ENCODE measurements at regions not wholly inside any gene's neighbourhood (a gene's known extent, or its start where the extent isn't known, plus 50 kb on each side); places are given as distances from the start of the nearest gene placed in this dataset.

- Histone ChIP-seq H2BK15ac (ENCODE audit: low read depth, low read length) (no peak overlapping the region), H2AK5ac (ENCODE audit: insufficient read length, low read length) (no peak overlapping the region), H3K4me1 (ENCODE audit: insufficient read depth, low read length) (0 out of 2 replicates have a peak, but pooled peaks cover 2% of the 10 kb centered on the region), H3K9me3 (ENCODE audit: control insufficient read depth, low read depth, low read length) (peaks cover 5% of the 10 kb centered on the region), H3T11ph (ENCODE audit: low read length) (no peak overlapping the region), H3K79me2 (ENCODE audit: insufficient read depth, low read length) (no peaks in the 10 kb centered on the region), H4K8ac (replicated peaks; ENCODE audit: insufficient read length, low read depth, low read length) (no peak overlapping the region), H3K9ac (ENCODE audit: extremely low read depth, insufficient read length, low read length) (no peak overlapping the region), H2BK20ac (ENCODE audit: low read depth, low read length, poor library complexity, severe bottlenecking) (no peak overlapping the region), H2BK12ac (ENCODE audit: insufficient read length, low read depth, low read length) (no peak overlapping the region), H2AFZ (ENCODE audit: low read length) (no peak overlapping the region), H4K91ac (ENCODE audit: insufficient read length, low read depth, low read length) (no peak overlapping the region), H3K79me1 (ENCODE audit: insufficient read depth, low read depth, low read length, poor library complexity, severe bottlenecking) (no peaks in the 10 kb centered on the region), H3K4me2 (ENCODE audit: insufficient read depth, insufficient read length, low read length) (no peak overlapping the region), H2BK5ac (ENCODE audit: insufficient read length, low read length) (no peak overlapping the region), H4K20me1 (ENCODE audit: control insufficient read depth, insufficient read depth, insufficient read length) (no peaks in the 10 kb centered on the region), H3K14ac (ENCODE audit: insufficient read depth, low read length) (no peak overlapping the region), H4K5ac (ENCODE audit: insufficient read length, low read depth, low read length) (no peak overlapping the region), H3K27me3 (ENCODE audit: insufficient read depth, low read length) (no peaks in the 10 kb centered on the region), H3K23me2 (ENCODE audit: insufficient read length, low read depth, low read length, poor library complexity, severe bottlenecking) (no peaks in the 10 kb centered on the region), H3K56ac (ENCODE audit: insufficient read length, low read depth, low read length) (no peak overlapping the region), H2BK120ac (ENCODE audit: low read depth, low read length, poor library complexity, severe bottlenecking) (no peak overlapping the region), H3K18ac (ENCODE audit: insufficient read length, low read depth, low read length) (no peak overlapping the region), H3K23ac (ENCODE audit: insufficient read length, low read depth, low read length) (no peak overlapping the region), H3K4ac (ENCODE audit: low read depth, low read length) (no peak overlapping the region), H3K27ac (ENCODE audit: insufficient read length, low read depth, low read length) (no peak overlapping the region)
- Mint-ChIP-seq H3K36me3 (ENCODE audit: insufficient read depth in 1 of 3, low read depth in 3 of 3) (peaks cover 0 to 2% (median 2%) of the 10 kb centered on the region in 3 experiments; a peak in 3 of 7 replicates), H3K4me1 (0 out of 4 replicates have a peak, but pooled peaks cover 0 to 2% of the 10 kb centered on the region in 2 experiments), H3K9me3 (peaks cover 66 to 77% of the 10 kb centered on the region in 2 experiments), H3K27ac (no peak overlapping the region), H3K27me3 (ENCODE audit: low read depth) (no peaks in the 10 kb centered on the region; the same call in 1 of the 2 replicates), H3K4me3 (no peak overlapping the region)
- no CpG with 5 or more reads among the region's 4 CpGs for WGBS (ENCODE audit: extremely low coverage, insufficient read length, low lambda C conversion rate)
- no peak for DNase-seq
- no peak for TF ChIP-seq CTCF (conservative IDR thresholded peaks at IDR 0.05)
Measured at GRCh38 chrX:39050427-39050826, 249.2 kb downstream of the MID1IP1 start.

Measured in H9 (cell line).